GM12878 (cell line): ENCODE measurements at regions not wholly inside any gene's neighbourhood (a gene's known extent, or its start where the extent isn't known, plus 50 kb on each side); places are given as distances from the start of the nearest gene placed in this dataset.
A peak's percentile ranks its signal among the peaks of the same experiment; 100 is the strongest.
"Not testable (repeated sequence)": the region's sequence is repeated elsewhere in the genome, so short reads cannot be mapped to it uniquely, and the experiment has no call there.

Experiments used
- ATAC-seq: fragments of 200-7000 bp; cut with Tn5 transposase; 3 replicates; pipeline ENCODE4 v1.9.1; 2020; ENCODE audit warnings: mild to moderate bottlenecking, moderate library complexity
- BruUV-seq: library from RNA; stranded (reverse); fragments of 400-500 nt; replicated peaks from 2 replicates; lab custom pipeline; 2021; lab: Mats Ljungman, UMichigan
- CTCF ChIA-PET: fragments of 300-600 bp; sonication (Branson Sonifier 250); formaldehyde crosslinking; extraction: SDS; loops from one replicate; lab custom pipeline; 2021; ENCODE audit warnings: inconsistent platforms; lab: Yijun Ruan, JAX
- POLR2A ChIA-PET: fragments of 350-600 bp; formaldehyde crosslinking; extraction: SDS; loops from one replicate; lab custom pipeline; 2021; ENCODE audit warnings: inconsistent platforms; lab: Charles Lee
- RAD21 ChIA-PET: fragments of 300-600 bp; sonication (Branson Sonifier 250); formaldehyde crosslinking; loops from one replicate; lab custom pipeline; 2023; ENCODE audit warnings: antibody characterized with exemption; ENCODE audit not compliant: unreplicated experiment; lab: Charles Lee
- SMC1A ChIA-PET: fragments of 300-600 bp; sonication (Branson Sonifier 250); formaldehyde crosslinking; loops from one replicate; lab custom pipeline; 2023; ENCODE audit not compliant: unreplicated experiment, uncharacterized antibody; lab: Charles Lee
- DNase-seq: peaks from one replicate; pipeline ENCODE4 v3.0.0-alpha.2; 2011; ENCODE audit warnings: low read depth, low spot score
- FAIRE-seq: peaks from 3 replicates; lab custom pipeline; 2011; peaks lifted over from hg19 to GRCh38; lab: Jason Lieb, UNC
- H2AFZ ChIP-seq: 2 replicates; pipeline ENCODE4 v1.6.0; 2011; ENCODE audit warnings: low read depth, low read length, control low read depth; ENCODE audit not compliant: control insufficient read depth
- H3K27ac ChIP-seq: 2 replicates; pipeline ENCODE4 v1.5.1; 2011; ENCODE audit warnings: control low read depth; ENCODE audit not compliant: control insufficient read depth, insufficient read depth
- H3K27me3 ChIP-seq, 2 experiments: replicated peaks in 1 of 2; 2 replicates each; pipeline versions ENCODE4 v1.6.0 to v1.6.1; 2011; ENCODE audit warnings: low read length in 1 of 2; ENCODE audit not compliant: control insufficient read depth in 2 of 2, insufficient read depth in 2 of 2
- H3K36me3 ChIP-seq, 2 experiments: 2 replicates each; pipeline ENCODE4 v1.5.1; 2011; ENCODE audit warnings: low read length in 1 of 2; ENCODE audit not compliant: control insufficient read depth in 2 of 2, insufficient read depth in 2 of 2
- H3K4me1 ChIP-seq: 2 replicates; pipeline ENCODE4 v1.6.1; 2011; ENCODE audit warnings: mild to moderate bottlenecking, low read length, moderate library complexity, mixed read lengths; ENCODE audit not compliant: control insufficient read depth, insufficient read depth
- H3K4me2 ChIP-seq: 2 replicates; pipeline ENCODE4 v1.6.0; 2011; ENCODE audit warnings: control low read depth; ENCODE audit not compliant: control insufficient read depth, insufficient read depth
- H3K4me3 ChIP-seq: fragments of 200-600 bp; sonication (generic); 2 replicates; pipeline ENCODE4 v1.5.1; 2016
- H3K79me2 ChIP-seq: 2 replicates; pipeline ENCODE4 v1.6.0; 2011; ENCODE audit warnings: low read length; ENCODE audit not compliant: control insufficient read depth, insufficient read depth
- H3K9ac ChIP-seq: 2 replicates; pipeline ENCODE4 v1.8.0; 2011; ENCODE audit warnings: low read length, control low read depth, mixed read lengths; ENCODE audit not compliant: control insufficient read depth, insufficient read depth
- H3K9me3 ChIP-seq: replicated peaks from 3 replicates; pipeline ENCODE4 v1.5.1; 2011; ENCODE audit warnings: mild to moderate bottlenecking, low read length; ENCODE audit not compliant: control insufficient read depth, insufficient read depth
- H4K20me1 ChIP-seq: 2 replicates; pipeline ENCODE4 v1.6.0; 2011; ENCODE audit not compliant: control insufficient read depth, insufficient read depth
- GATAD2B ChIP-seq: fragments of 450-650 bp; conservative IDR thresholded peaks from 2 replicates; pipeline ENCODE4 v1.6.1; 2017; ENCODE audit warnings: low read depth, mild to moderate bottlenecking, moderate library complexity
- SPI1 ChIP-seq: IDR thresholded peaks from 2 replicates; pipeline ENCODE4 v1.6.1; 2011; ENCODE audit warnings: low read depth, mild to moderate bottlenecking, low read length, moderate library complexity, borderline replicate concordance; ENCODE audit not compliant: insufficient read depth
- YY1 ChIP-seq: IDR thresholded peaks from 2 replicates; pipeline ENCODE4 v1.6.1; 2011; ENCODE audit warnings: low read depth, mild to moderate bottlenecking, low read length
- WGBS: methylation state at CpG from one replicate; pipeline ENCODE4 v1.1.6; 2016; ENCODE audit warnings: low lambda C conversion rate; ENCODE audit not compliant: insufficient replicate concordance, insufficient coverage; ENCODE audit errors: missing lambda C conversion rate; 5-methylcytosine and 5-hydroxymethylcytosine counted together
- in situ Hi-C: fragments of 300-500 bp; cut with MboI; formaldehyde crosslinking; loops from 9 replicates; pipeline ENCODE4 v1.14.3; 2018; ENCODE audit warnings: mixed read lengths
- intact Hi-C: fragments of 100-400 bp; cut with micrococcal nuclease; formaldehyde crosslinking; loops from one replicate; pipeline ENCODE4 v1.14.2; 2022; ENCODE audit not compliant: unreplicated experiment

DNA sequence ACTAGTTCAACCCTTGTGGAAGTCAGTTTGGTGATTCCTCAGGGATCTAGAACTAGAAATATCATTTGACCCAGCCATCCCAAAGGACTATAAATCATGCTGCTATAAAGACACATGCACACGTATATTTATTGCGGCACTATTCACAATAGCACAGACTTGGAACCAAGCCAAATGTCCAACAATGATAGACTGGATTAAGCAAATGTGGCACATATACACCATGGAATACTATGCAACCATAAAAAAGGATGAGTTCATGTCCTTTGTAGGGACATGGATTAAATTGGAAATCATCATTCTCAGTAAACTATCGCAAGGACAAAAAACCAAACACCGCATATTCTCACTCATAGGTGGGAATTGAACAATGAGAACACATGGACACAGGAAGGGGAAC, 157.8 kb downstream of the MSN start:
- CTCF ChIA-PET, H3K27me3 ChIP-seq, BruUV-seq, SMC1A ChIA-PET, H3K4me2 ChIP-seq, RAD21 ChIA-PET, H3K79me2 ChIP-seq, ATAC-seq, H3K36me3 ChIP-seq, FAIRE-seq, POLR2A ChIA-PET, H2AFZ ChIP-seq, H4K20me1 ChIP-seq, H3K4me3 ChIP-seq, in situ Hi-C loops, H3K27ac ChIP-seq, H3K9ac ChIP-seq, DNase-seq, H3K4me1 ChIP-seq, H3K9me3 ChIP-seq: not testable (repeated sequence)
- intact Hi-C loops = loop anchor here (5.0 kb wide), 1 partner anchor 78 kb away; no protein-coding TSS in a partner anchor
- WGBS = 95% methylated on average over 4 of the region's 4 CpGs

DNA sequence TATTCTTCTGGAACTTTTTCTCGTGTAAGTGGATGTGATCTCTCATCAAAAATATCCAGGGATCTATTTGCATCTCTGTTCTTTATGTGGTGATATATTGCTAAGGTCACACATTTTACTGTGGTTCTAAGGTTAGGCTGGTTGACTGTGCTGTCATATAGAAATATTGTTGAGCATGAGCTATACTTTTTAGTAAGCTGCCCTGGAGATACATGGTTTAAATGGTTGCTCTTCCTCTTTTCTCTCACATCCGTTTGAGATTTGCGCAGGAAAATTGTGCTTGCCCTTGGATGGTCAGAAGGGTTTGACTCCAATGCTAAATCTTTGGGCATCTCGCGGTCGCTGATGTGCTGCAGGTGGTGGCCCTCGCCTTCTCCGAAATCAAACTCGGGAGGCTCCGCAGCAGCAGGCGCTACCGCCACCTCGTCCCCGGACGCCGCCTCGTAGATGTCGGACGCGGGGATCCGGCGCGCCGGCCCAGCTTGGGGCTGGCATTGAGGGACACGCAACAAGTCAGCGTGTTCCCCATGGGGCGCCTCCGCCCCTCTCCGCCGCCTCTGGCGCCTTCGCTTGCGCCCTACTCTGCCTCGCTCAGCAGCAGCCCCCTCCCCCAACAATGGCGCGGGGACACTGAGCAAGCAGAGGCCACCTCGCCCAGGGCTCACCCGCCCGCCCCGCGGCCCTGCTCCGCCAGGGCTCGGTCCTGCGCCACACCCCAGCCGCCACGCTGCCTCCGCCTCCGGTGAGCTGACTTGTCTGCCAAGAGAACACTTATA, 154.5 kb downstream of the MSN start:
- Histone ChIP-seq H3K79me2 (no peaks in the 10 kb centered on the region), H2AFZ (peak overlapping the region; percentile 65), H3K4me1 (no peaks in the 10 kb centered on the region), H3K9ac (no peak overlapping the region), H3K9me3 (no peaks in the 10 kb centered on the region; the same call in 2 of the 3 replicates), H3K4me3 (peak overlapping the region; percentile 40; the same call in 1 of the 2 replicates), H3K27ac (no peak overlapping the region), H3K36me3 (no peaks in the 10 kb centered on the region), H3K4me2 (peak overlapping the region; percentile 44)
- ChIA-PET RAD21 (no interaction called here), SMC1A (no interaction called here)
- BruUV-seq = no TSS peak
- 43% methylated on average over 47 of the region's 48 CpGs for WGBS
- in situ Hi-C loops = no loop called here
- TF ChIP-seq YY1 (peak; percentile 75; the same call in 1 of the 2 replicates), SPI1 (peak; percentile 37; the same call in 1 of the 2 replicates), GATAD2B (no peak)
- TF ChIP-seq, all 136 proteins: peak for 2
- intact Hi-C loops = no loop called here
- Histone ChIP-seq H4K20me1 (no peaks in the 10 kb centered on the region), H3K27me3 (no peaks in the 10 kb centered on the region)
- peak; percentile 93 for ATAC-seq
- ChIA-PET POLR2A (no interaction called here), CTCF (no interaction called here)
- FAIRE-seq = no peak
- DNase-seq = no peak

DNA sequence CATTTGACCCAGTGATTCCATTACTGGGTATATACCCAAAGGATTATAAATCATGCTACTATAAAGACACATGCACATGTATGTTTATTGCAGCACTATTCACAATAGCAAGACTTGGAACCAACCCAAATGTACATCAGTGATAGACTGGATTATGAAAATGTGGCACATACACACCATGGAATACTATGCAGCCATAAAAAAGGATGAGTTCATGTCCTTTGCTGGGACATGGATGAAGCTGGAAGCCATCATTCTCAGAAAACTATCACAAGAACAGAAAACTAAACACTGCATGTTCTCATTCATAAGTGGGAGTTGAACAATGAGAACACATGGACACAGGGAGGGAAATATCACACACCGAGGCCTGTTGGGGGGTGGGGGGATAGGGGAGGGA, 152.5 kb downstream of the MSN start:
- H3K27ac ChIP-seq, H3K9ac ChIP-seq, H3K4me1 ChIP-seq, H3K27me3 ChIP-seq, BruUV-seq, in situ Hi-C loops, H3K36me3 ChIP-seq, H3K79me2 ChIP-seq, DNase-seq, H4K20me1 ChIP-seq, SMC1A ChIA-PET, H3K9me3 ChIP-seq, H3K4me2 ChIP-seq, FAIRE-seq, intact Hi-C loops, CTCF ChIA-PET, ATAC-seq, RAD21 ChIA-PET, H2AFZ ChIP-seq, POLR2A ChIA-PET, H3K4me3 ChIP-seq: not testable (repeated sequence)
- WGBS = 17% methylated on average over 1 of the region's 1 CpG
